Uterus (tissue), 2 donors: ENCODE measurements at regions not wholly inside any gene's neighbourhood (a gene's known extent, or its start where the extent isn't known, plus 50 kb on each side); places are given as distances from the start of the nearest gene placed in this dataset.

Experiments used
- CTCF ChIP-seq, 4 experiments: fragments of 200-600 bp in 2 of 4; fragments of 450-650 bp in 2 of 4; sonication (generic) in 2 of 4; IDR thresholded peaks; one replicate each; pipeline ENCODE4 v1.5.1; 2016 to 2019; ENCODE audit warnings: antibody characterized with exemption in 4 of 4, mild to moderate bottlenecking in 2 of 4, moderate library complexity in 1 of 4
- POLR2A ChIP-seq, 2 donors: fragments of 450-650 bp; IDR thresholded peaks; one replicate each; pipeline ENCODE4 v1.6.1; 2016; ENCODE audit warnings: antibody characterized with exemption in 2 of 2, mild to moderate bottlenecking in 1 of 2, moderate library complexity in 1 of 2

GRCh38 chr5:89777758-89778157 is 631.8 kb downstream of the CETN3 start:
- TF ChIP-seq CTCF (IDR thresholded peaks at IDR 0.05): no peak
- TF ChIP-seq POLR2A (IDR thresholded peaks at IDR 0.05): no peak
